Fibroblast of lung (primary cell): ENCODE measurements at regions not wholly inside any gene's neighbourhood (a gene's known extent, or its start where the extent isn't known, plus 50 kb on each side); places are given as distances from the start of the nearest gene placed in this dataset.

Experiments
- CTCF ChIP-seq, 2 donors: IDR thresholded peaks in 1 of 2; conservative IDR thresholded peaks in 1 of 2; 1 replicate in 1 of 2; 2 replicates in 1 of 2; pipeline ENCODE4 v1.5.1; 2011 to 2012; ENCODE audit warnings: low read length in 2 of 2, control low read depth in 1 of 2, inconsistent platforms in 1 of 2, low read depth in 1 of 2, mild to moderate bottlenecking in 1 of 2
- EZH2 ChIP-seq: IDR thresholded peaks from 2 replicates; pipeline ENCODE4 v1.5.1; 2012; ENCODE audit warnings: low read length, control low read depth, mild to moderate bottlenecking; ENCODE audit errors: missing control alignments

- TF ChIP-seq CTCF (conservative IDR thresholded peaks at IDR 0.05 in 1 of 2, IDR thresholded peaks at IDR 0.05 in 1 of 2; ENCODE audit: low read depth in 1 of 2, low read length in 2 of 2) (no peak), EZH2 (no peak)
Observed at GRCh38 chr20:48166082-48166835, 381.0 kb upstream of the SULF2 start.
